Esophagus squamous epithelium (tissue), 4 donors: ENCODE measurements at regions not wholly inside any gene's neighbourhood (a gene's known extent, or its start where the extent isn't known, plus 50 kb on each side); places are given as distances from the start of the nearest gene placed in this dataset.

ENCODE experiments used
- POLR2A ChIP-seq, 4 donors: fragments of 450-650 bp; IDR thresholded peaks; one replicate each; pipeline ENCODE4 v1.6.1; 2017; ENCODE audit warnings: antibody characterized with exemption in 4 of 4, mild to moderate bottlenecking in 4 of 4, moderate library complexity in 3 of 4
- TF ChIP-seq, protein P1 (sequence below), 6 experiments: fragments of 450-650 bp in 4 of 6; fragments of 200-600 bp in 2 of 6; sonication (generic) in 2 of 6; IDR thresholded peaks; one replicate each; pipeline ENCODE4 v1.5.1; 2016 to 2019; ENCODE audit warnings: antibody characterized with exemption in 6 of 6, mild to moderate bottlenecking in 4 of 6, moderate library complexity in 4 of 6

DNA sequence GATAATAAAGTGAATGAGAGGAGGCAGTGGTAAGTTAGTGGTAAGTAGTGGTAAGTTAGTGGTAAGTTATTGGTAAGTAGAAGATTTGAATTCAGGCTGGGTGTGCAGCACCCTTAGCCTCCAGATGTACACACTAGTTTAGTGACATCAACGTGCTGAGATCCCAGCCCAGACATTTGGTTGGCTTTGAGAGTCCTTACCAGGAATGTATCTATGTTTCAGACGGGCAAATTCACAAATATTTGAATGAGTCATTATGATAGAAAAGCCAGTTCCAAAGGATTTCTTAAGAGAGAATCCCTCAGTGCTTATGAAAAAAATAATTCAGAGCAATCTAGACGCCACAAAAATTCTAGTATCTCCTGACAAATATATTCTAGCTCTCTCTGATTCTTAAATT, 70.0 kb downstream of the ARL4A start:
- TF ChIP-seq, protein P1, sequence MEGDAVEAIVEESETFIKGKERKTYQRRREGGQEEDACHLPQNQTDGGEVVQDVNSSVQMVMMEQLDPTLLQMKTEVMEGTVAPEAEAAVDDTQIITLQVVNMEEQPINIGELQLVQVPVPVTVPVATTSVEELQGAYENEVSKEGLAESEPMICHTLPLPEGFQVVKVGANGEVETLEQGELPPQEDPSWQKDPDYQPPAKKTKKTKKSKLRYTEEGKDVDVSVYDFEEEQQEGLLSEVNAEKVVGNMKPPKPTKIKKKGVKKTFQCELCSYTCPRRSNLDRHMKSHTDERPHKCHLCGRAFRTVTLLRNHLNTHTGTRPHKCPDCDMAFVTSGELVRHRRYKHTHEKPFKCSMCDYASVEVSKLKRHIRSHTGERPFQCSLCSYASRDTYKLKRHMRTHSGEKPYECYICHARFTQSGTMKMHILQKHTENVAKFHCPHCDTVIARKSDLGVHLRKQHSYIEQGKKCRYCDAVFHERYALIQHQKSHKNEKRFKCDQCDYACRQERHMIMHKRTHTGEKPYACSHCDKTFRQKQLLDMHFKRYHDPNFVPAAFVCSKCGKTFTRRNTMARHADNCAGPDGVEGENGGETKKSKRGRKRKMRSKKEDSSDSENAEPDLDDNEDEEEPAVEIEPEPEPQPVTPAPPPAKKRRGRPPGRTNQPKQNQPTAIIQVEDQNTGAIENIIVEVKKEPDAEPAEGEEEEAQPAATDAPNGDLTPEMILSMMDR (IDR thresholded peaks at IDR 0.05): no peak
- no peak for TF ChIP-seq POLR2A (IDR thresholded peaks at IDR 0.05)
